ENCODE measurements at regions not wholly inside any gene's neighbourhood (a gene's known extent, or its start where the extent isn't known, plus 50 kb on each side); places are given as distances from the start of the nearest gene placed in this dataset.

DNA sequence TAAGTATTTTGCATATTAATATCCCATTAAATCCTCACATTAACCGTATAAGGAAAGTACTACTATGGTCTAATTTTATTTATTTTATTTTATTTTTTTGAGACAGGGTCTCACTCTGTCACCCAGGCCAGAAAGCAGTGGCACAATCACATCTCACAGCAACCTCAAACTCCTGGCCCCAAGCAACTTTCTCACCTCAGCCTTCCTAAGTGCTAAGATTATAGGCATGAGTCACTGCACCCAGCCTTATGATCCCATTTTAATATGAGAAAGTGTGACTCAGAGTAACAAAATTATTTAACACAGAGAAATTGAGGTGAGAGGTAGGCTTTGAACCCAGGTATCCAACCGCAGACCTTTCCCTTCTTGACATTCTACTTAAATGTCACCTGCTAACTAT lies 330.0 kb upstream of the POU3F3 start:
- ChIA-PET POLR2A (no interaction called here), CTCF (no interaction called here)
- Histone ChIP-seq H3K9me3 (ENCODE audit: control extremely low read depth in 1 of 5, control insufficient read depth in 4 of 5, insufficient read depth in 2 of 5, low read depth in 1 of 5, low read length in 4 of 5) (peaks cover 0 to 7% (median 2%) of the 10 kb centered on the region in 5 experiments), H3K36me3 (ENCODE audit: control insufficient read depth in 4 of 4, insufficient read depth in 4 of 4, low read length in 3 of 4) (no peaks in the 10 kb centered on the region), H3K27me3 (replicated peaks in 2 of 5; ENCODE audit: control insufficient read depth in 4 of 5, insufficient read depth in 5 of 5, low read length in 4 of 5) (no peaks in the 10 kb centered on the region), H3K27ac (ENCODE audit: insufficient read depth in 1 of 2, low read depth in 1 of 2, low read length in 2 of 2, poor library complexity in 1 of 2, severe bottlenecking in 2 of 2) (no peak overlapping the region), H3K4me3 (ENCODE audit: control insufficient read depth in 1 of 7, extremely low read depth in 1 of 7, insufficient read depth in 4 of 7, low read depth in 2 of 7, low read length in 6 of 7) (no peak overlapping the region), H3K4me1 (ENCODE audit: control extremely low read depth in 1 of 4, control insufficient read depth in 4 of 4, insufficient read depth in 4 of 4, low read length in 3 of 4) (no peaks in the 10 kb centered on the region)
- no peak for DNase-seq
- no CpG with 5 or more reads among the region's 2 CpGs for WGBS (ENCODE audit: insufficient coverage)

DNA sequence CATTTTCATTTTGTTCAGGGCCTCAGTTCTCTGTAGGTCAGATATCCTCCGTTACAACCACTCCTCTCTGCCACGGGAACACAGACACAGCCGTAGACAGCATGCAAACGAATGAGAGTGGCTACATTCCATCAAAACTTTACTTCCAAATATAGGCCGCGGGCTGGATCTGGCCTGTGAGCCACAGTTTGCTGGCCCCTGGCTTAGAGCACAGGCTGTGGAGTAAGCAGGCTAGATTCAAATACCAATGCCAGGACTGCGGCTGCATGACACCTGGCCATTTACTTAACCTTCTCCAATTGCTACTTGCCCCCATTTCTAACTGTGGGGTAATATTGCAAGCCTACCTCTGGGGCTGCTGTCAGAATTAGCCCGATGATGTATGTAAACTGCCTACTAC lies 325.8 kb upstream of the POU3F3 start:
- H3K36me3 ChIP-seq (ENCODE audit: control insufficient read depth in 4 of 4, insufficient read depth in 4 of 4, low read length in 3 of 4): no peaks in the 10 kb centered on the region
- DNase-seq: no peak
- H3K4me3 ChIP-seq (ENCODE audit: control insufficient read depth in 1 of 7, extremely low read depth in 1 of 7, insufficient read depth in 4 of 7, low read depth in 2 of 7, low read length in 6 of 7): no peak overlapping the region
- ChIA-PET POLR2A (no interaction called here), CTCF (no interaction called here)
- H3K27ac ChIP-seq (ENCODE audit: insufficient read depth in 1 of 2, low read depth in 1 of 2, low read length in 2 of 2, poor library complexity in 1 of 2, severe bottlenecking in 2 of 2): no peak overlapping the region
- H3K4me1 ChIP-seq (ENCODE audit: control extremely low read depth in 1 of 4, control insufficient read depth in 4 of 4, insufficient read depth in 4 of 4, low read length in 3 of 4): no peaks in the 10 kb centered on the region
- no peaks in the 10 kb centered on the region for H3K27me3 ChIP-seq (replicated peaks in 2 of 5; ENCODE audit: control insufficient read depth in 4 of 5, insufficient read depth in 5 of 5, low read length in 4 of 5)
- WGBS (ENCODE audit: insufficient coverage): 99% methylated on average over 8 of the region's 8 CpGs
- H3K9me3 ChIP-seq (ENCODE audit: control extremely low read depth in 1 of 5, control insufficient read depth in 4 of 5, insufficient read depth in 2 of 5, low read depth in 1 of 5, low read length in 4 of 5): peaks cover 0 to 4% (median 0%) of the 10 kb centered on the region in 5 experiments

DNA sequence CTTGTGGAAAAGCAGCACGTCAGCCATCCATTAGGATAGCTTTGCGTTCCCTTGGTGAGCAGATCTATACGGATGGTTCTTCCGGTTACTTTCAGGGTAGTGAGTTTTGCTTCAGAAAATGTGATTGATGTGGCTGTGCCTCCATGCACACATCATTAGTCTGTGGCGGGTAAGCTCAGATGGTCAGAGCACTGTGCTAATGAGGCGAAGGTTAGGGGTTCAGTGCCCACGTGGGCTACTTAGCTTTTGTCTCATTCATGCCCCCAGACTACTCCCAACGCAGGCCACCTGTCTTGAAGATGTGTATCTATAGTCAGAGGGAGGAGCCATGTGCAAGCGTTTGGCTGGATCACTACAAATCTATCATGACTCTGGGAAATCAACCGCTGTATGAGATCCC lies 322.8 kb upstream of the POU3F3 start:
- Histone ChIP-seq H3K9me3 (ENCODE audit: control extremely low read depth in 1 of 5, control insufficient read depth in 4 of 5, insufficient read depth in 2 of 5, low read depth in 1 of 5, low read length in 4 of 5) (peaks cover 0 to 4% (median 0%) of the 10 kb centered on the region in 5 experiments), H3K4me1 (ENCODE audit: control extremely low read depth in 1 of 4, control insufficient read depth in 4 of 4, insufficient read depth in 4 of 4, low read length in 3 of 4) (no peaks in the 10 kb centered on the region), H3K27me3 (replicated peaks in 2 of 5; ENCODE audit: control insufficient read depth in 4 of 5, insufficient read depth in 5 of 5, low read length in 4 of 5) (no peaks in the 10 kb centered on the region), H3K36me3 (ENCODE audit: control insufficient read depth in 4 of 4, insufficient read depth in 4 of 4, low read length in 3 of 4) (no peaks in the 10 kb centered on the region), H3K27ac (ENCODE audit: insufficient read depth in 1 of 2, low read depth in 1 of 2, low read length in 2 of 2, poor library complexity in 1 of 2, severe bottlenecking in 2 of 2) (no peak overlapping the region), H3K4me3 (ENCODE audit: control insufficient read depth in 1 of 7, extremely low read depth in 1 of 7, insufficient read depth in 4 of 7, low read depth in 2 of 7, low read length in 6 of 7) (no peak overlapping the region)
- POLR2A ChIA-PET: no interaction called here
- CTCF ChIA-PET: no interaction called here
- no peak for DNase-seq
- WGBS (ENCODE audit: insufficient coverage): 98% methylated on average over 7 of the region's 10 CpGs

DNA sequence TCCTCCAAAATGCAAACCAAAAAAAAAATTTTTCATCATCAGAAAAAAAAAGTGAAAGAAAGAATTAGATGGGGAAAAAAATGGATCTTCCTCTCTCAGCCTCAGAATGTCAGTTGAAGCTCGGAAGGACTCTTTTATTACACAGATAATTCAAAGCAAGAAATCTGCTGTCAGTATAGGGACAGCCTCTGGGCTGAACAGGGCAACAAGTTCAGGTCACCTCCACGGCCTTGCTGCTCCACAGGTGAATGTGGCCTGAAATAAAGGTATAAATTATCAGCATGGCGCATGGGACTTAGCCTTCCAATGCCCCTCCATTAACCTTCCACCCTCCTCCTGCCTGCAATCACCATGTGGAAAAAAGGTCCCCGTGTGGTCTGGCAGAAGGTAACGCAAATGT lies 316.8 kb upstream of the POU3F3 start:
- DNase-seq: no peak
- H3K9me3 ChIP-seq (ENCODE audit: control extremely low read depth in 1 of 5, control insufficient read depth in 4 of 5, insufficient read depth in 2 of 5, low read depth in 1 of 5, low read length in 4 of 5): peaks cover 0 to 3% (median 0%) of the 10 kb centered on the region in 5 experiments
- H3K4me1 ChIP-seq (ENCODE audit: control extremely low read depth in 1 of 4, control insufficient read depth in 4 of 4, insufficient read depth in 4 of 4, low read length in 3 of 4): peaks cover 0 to 12% (median 4%) of the 10 kb centered on the region in 4 experiments
- no peaks in the 10 kb centered on the region for H3K27me3 ChIP-seq (replicated peaks in 2 of 5; ENCODE audit: control insufficient read depth in 4 of 5, insufficient read depth in 5 of 5, low read length in 4 of 5)
- H3K4me3 ChIP-seq (ENCODE audit: control insufficient read depth in 1 of 7, extremely low read depth in 1 of 7, insufficient read depth in 4 of 7, low read depth in 2 of 7, low read length in 6 of 7): no peak overlapping the region
- H3K27ac ChIP-seq (ENCODE audit: insufficient read depth in 1 of 2, low read depth in 1 of 2, low read length in 2 of 2, poor library complexity in 1 of 2, severe bottlenecking in 2 of 2): no peak overlapping the region
- no peaks in the 10 kb centered on the region for H3K36me3 ChIP-seq (ENCODE audit: control insufficient read depth in 4 of 4, insufficient read depth in 4 of 4, low read length in 3 of 4)
- ChIA-PET CTCF (no interaction called here), POLR2A (no interaction called here)
- 100% methylated on average over 2 of the region's 5 CpGs for WGBS (ENCODE audit: insufficient coverage)

DNA sequence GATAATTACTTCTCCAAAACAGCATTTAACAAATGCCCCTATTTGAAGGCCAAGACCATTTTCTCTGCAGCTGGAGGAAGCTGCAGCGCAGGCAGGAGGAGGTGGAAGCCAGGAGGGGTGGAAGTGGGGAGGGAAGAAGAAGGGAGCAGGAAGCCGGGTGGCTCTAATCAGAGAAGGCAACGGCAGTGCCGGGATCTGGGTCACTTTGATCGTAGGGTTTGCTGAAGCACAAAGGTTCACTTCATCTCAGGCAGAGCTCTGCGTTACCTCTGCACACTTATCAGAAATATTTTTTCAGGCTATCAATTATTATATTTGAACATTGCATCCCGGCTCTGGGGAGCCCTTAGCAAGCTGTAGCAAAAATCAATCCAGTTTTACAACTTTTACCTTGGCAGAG lies 315.8 kb upstream of the POU3F3 start:
- no peak overlapping the region for H3K27ac ChIP-seq (ENCODE audit: insufficient read depth in 1 of 2, low read depth in 1 of 2, low read length in 2 of 2, poor library complexity in 1 of 2, severe bottlenecking in 2 of 2)
- H3K9me3 ChIP-seq (ENCODE audit: control extremely low read depth in 1 of 5, control insufficient read depth in 4 of 5, insufficient read depth in 2 of 5, low read depth in 1 of 5, low read length in 4 of 5): peaks cover 0 to 3% (median 0%) of the 10 kb centered on the region in 5 experiments
- peaks cover 0 to 12% (median 4%) of the 10 kb centered on the region in 4 experiments for H3K4me1 ChIP-seq (ENCODE audit: control extremely low read depth in 1 of 4, control insufficient read depth in 4 of 4, insufficient read depth in 4 of 4, low read length in 3 of 4)
- POLR2A ChIA-PET: no interaction called here
- no peak for DNase-seq
- CTCF ChIA-PET: interaction anchor here (0.6 kb wide), 1 partner anchor 18 kb away, joined by 3 read pairs; no protein-coding TSS in a partner anchor
- H3K36me3 ChIP-seq (ENCODE audit: control insufficient read depth in 4 of 4, insufficient read depth in 4 of 4, low read length in 3 of 4): no peaks in the 10 kb centered on the region
- WGBS (ENCODE audit: insufficient coverage): 79% methylated on average over 5 of the region's 7 CpGs
- H3K4me3 ChIP-seq (ENCODE audit: control insufficient read depth in 1 of 7, extremely low read depth in 1 of 7, insufficient read depth in 4 of 7, low read depth in 2 of 7, low read length in 6 of 7): no peak overlapping the region
- no peaks in the 10 kb centered on the region for H3K27me3 ChIP-seq (replicated peaks in 2 of 5; ENCODE audit: control insufficient read depth in 4 of 5, insufficient read depth in 5 of 5, low read length in 4 of 5)

DNA sequence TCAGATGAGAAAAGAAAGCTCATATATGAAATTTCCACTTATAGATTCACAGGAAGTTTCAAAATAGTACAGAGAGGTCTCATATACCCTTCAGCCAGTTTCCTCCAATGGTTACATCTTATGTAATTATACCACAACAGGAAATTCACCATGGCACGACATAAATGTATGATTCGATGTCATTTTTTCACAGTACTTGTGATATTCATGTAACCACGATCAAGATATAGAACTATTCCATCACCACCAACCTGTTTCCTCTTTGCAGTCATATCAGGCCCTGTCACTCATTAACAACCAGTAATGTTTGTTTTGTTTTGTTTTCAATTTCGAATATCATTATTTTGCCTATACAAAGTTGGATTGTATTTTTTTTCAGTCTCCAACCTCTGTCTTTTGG lies 314.3 kb upstream of the POU3F3 start:
- 10% methylated on average over 2 of the region's 4 CpGs for WGBS (ENCODE audit: insufficient coverage)
- Histone ChIP-seq H3K36me3 (ENCODE audit: control insufficient read depth in 4 of 4, insufficient read depth in 4 of 4, low read length in 3 of 4) (no peaks in the 10 kb centered on the region), H3K27ac (ENCODE audit: insufficient read depth in 1 of 2, low read depth in 1 of 2, low read length in 2 of 2, poor library complexity in 1 of 2, severe bottlenecking in 2 of 2) (no peak overlapping the region), H3K4me1 (ENCODE audit: control extremely low read depth in 1 of 4, control insufficient read depth in 4 of 4, insufficient read depth in 4 of 4, low read length in 3 of 4) (peaks cover 0 to 12% (median 4%) of the 10 kb centered on the region in 4 experiments), H3K27me3 (replicated peaks in 2 of 5; ENCODE audit: control insufficient read depth in 4 of 5, insufficient read depth in 5 of 5, low read length in 4 of 5) (no peaks in the 10 kb centered on the region), H3K4me3 (ENCODE audit: control insufficient read depth in 1 of 7, extremely low read depth in 1 of 7, insufficient read depth in 4 of 7, low read depth in 2 of 7, low read length in 6 of 7) (no peak overlapping the region), H3K9me3 (ENCODE audit: control extremely low read depth in 1 of 5, control insufficient read depth in 4 of 5, insufficient read depth in 2 of 5, low read depth in 1 of 5, low read length in 4 of 5) (peaks cover 0 to 3% (median 0%) of the 10 kb centered on the region in 5 experiments)
- DNase-seq: peak; percentile 13 to 67 (median 54)
- POLR2A ChIA-PET: no interaction called here
- CTCF ChIA-PET: no interaction called here

DNA sequence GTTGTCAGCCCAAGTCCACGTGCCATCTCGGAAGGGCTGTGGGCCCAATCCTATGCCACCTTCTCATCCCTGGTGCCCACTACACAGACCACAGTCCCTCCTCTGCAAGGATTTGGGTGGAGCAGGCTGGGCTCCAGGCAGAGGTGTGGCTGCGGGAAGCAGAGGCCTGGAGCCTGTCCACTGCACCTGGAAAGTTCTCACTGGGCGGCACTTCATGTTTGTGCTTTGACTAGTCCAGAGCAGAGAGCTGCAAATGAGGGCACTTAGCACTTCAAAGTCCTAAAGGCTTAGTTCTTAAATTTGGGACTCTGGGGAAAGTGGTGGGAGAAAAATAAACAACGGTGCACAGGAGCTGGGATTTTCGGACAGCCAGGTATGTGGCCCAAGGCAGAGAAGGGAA lies 308.9 kb upstream of the POU3F3 start:
- POLR2A ChIA-PET: no interaction called here
- 94% methylated on average over 6 of the region's 6 CpGs for WGBS (ENCODE audit: insufficient coverage)

More for the DNA sequence above, 308.9 kb upstream of the POU3F3 start:
- no peaks in the 10 kb centered on the region for H3K4me1 ChIP-seq (ENCODE audit: control extremely low read depth in 1 of 4, control insufficient read depth in 4 of 4, insufficient read depth in 4 of 4, low read length in 3 of 4)
- H3K27ac ChIP-seq (ENCODE audit: insufficient read depth in 1 of 2, low read depth in 1 of 2, low read length in 2 of 2, poor library complexity in 1 of 2, severe bottlenecking in 2 of 2): no peak overlapping the region
- H3K4me3 ChIP-seq (ENCODE audit: control insufficient read depth in 1 of 7, extremely low read depth in 1 of 7, insufficient read depth in 4 of 7, low read depth in 2 of 7, low read length in 6 of 7): no peak overlapping the region
- H3K36me3 ChIP-seq (ENCODE audit: control insufficient read depth in 4 of 4, insufficient read depth in 4 of 4, low read length in 3 of 4): no peaks in the 10 kb centered on the region
- no peaks in the 10 kb centered on the region for H3K27me3 ChIP-seq (replicated peaks in 2 of 5; ENCODE audit: control insufficient read depth in 4 of 5, insufficient read depth in 5 of 5, low read length in 4 of 5)
- no peaks in the 10 kb centered on the region for H3K9me3 ChIP-seq (ENCODE audit: control extremely low read depth in 1 of 5, control insufficient read depth in 4 of 5, insufficient read depth in 2 of 5, low read depth in 1 of 5, low read length in 4 of 5)
- CTCF ChIA-PET: no interaction called here
- no peak for DNase-seq

Measured in common myeloid progenitor, CD34-positive (primary cell).